Left lung (tissue), 4 donors: ENCODE measurements at regions not wholly inside any gene's neighbourhood (a gene's known extent, or its start where the extent isn't known, plus 50 kb on each side); places are given as distances from the start of the nearest gene placed in this dataset.

Source experiments
- ATAC-seq: fragments of 200-7000 bp; cut with Tn5 transposase; one replicate; pipeline ENCODE4 v1.9.1; 2020; ENCODE audit warnings: moderate library complexity
- DNase-seq, 4 donors: peaks; one replicate each; pipeline ENCODE4 v3.0.0-alpha.2; 2013 to 2020
- H3K27ac ChIP-seq, 2 donors: fragments of 200-600 bp; sonication (generic) in 1 of 2; one replicate each; pipeline versions ENCODE4 v1.5.0 to v1.8.0; 2020 to 2021
- H3K27me3 ChIP-seq, 2 donors: fragments of 200-600 bp; sonication (generic) in 1 of 2; one replicate each; pipeline versions ENCODE4 v1.5.0 to v1.8.0; 2020 to 2021
- H3K36me3 ChIP-seq, 2 donors: fragments of 200-600 bp; sonication (generic) in 1 of 2; one replicate each; pipeline versions ENCODE4 v1.5.0 to v1.8.0; 2020 to 2021
- H3K4me1 ChIP-seq, 2 donors: fragments of 200-600 bp; one replicate each; pipeline ENCODE4 v1.8.0; 2021
- H3K4me3 ChIP-seq, 2 donors: fragments of 200-600 bp; sonication (generic) in 1 of 2; one replicate each; pipeline versions ENCODE4 v1.5.0 to v1.8.0; 2020 to 2021; ENCODE audit warnings: mild to moderate bottlenecking in 1 of 2
- H3K9me3 ChIP-seq, 2 donors: fragments of 200-600 bp; sonication (generic) in 1 of 2; one replicate each; pipeline versions ENCODE4 v1.5.0 to v1.8.0; 2020 to 2021
- CTCF ChIP-seq, 2 donors: fragments of 200-600 bp; sonication (generic) in 1 of 2; IDR thresholded peaks; one replicate each; pipeline versions ENCODE4 v1.5.0 to v1.8.0; 2021; ENCODE audit warnings: antibody characterized with exemption in 2 of 2
- intact Hi-C, 2 donors: fragments of 100-400 bp; cut with DNase I; formaldehyde crosslinking; loops; one replicate each; pipeline versions ENCODE4 v1.11.2 to v1.14.2; 2022
- donor health status: DM: no; HTN: yes; CAD: no.
- donor health status: DM: no; HTN: no; CAD: no.

- no peaks in the 10 kb centered on the region for H3K36me3 ChIP-seq
- H3K9me3 ChIP-seq = no peaks in the 10 kb centered on the region
- no peak overlapping the region for H3K27ac ChIP-seq
- intact Hi-C loops = no loop called here
- DNase-seq (no peak), ATAC-seq (no peak)
- TF ChIP-seq CTCF (IDR thresholded peaks at IDR 0.05) = no peak
- no peaks in the 10 kb centered on the region for H3K4me1 ChIP-seq
- H3K4me3 ChIP-seq = no peak overlapping the region
- H3K27me3 ChIP-seq = no peaks in the 10 kb centered on the region
These were observed 117.6 kb downstream of the CCT6B start for GRCh38 chr17:34843682-34844081.

GRCh38 chr17:34842235-34842634, 119.0 kb downstream of the CCT6B start:
- H3K27me3 ChIP-seq = no peaks in the 10 kb centered on the region
- DNase-seq (no peak), ATAC-seq (no peak)
- no peak for TF ChIP-seq CTCF (IDR thresholded peaks at IDR 0.05)
- no peak overlapping the region for H3K4me3 ChIP-seq
- no peaks in the 10 kb centered on the region for H3K9me3 ChIP-seq
- no peaks in the 10 kb centered on the region for H3K36me3 ChIP-seq
- H3K27ac ChIP-seq = no peak overlapping the region
- intact Hi-C loops = no loop called here
- H3K4me1 ChIP-seq = no peaks in the 10 kb centered on the region

- no peak for TF ChIP-seq CTCF (IDR thresholded peaks at IDR 0.05)
- DNase-seq = no peak
- H3K27ac ChIP-seq = no peak overlapping the region
- no peaks in the 10 kb centered on the region for H3K36me3 ChIP-seq
- no peaks in the 10 kb centered on the region for H3K9me3 ChIP-seq
- no peak for ATAC-seq
- H3K4me3 ChIP-seq = no peak overlapping the region
- no peaks in the 10 kb centered on the region for H3K4me1 ChIP-seq
- intact Hi-C loops = no loop called here
- no peaks in the 10 kb centered on the region for H3K27me3 ChIP-seq
These were observed 119.8 kb downstream of the CCT6B start for GRCh38 chr17:34841467-34841866.

GRCh38 chr17:34840750-34841149, 120.5 kb downstream of the CCT6B start:
- Histone ChIP-seq H3K9me3 (no peaks in the 10 kb centered on the region), H3K27ac (peak overlapping the region in 1 of 2 donors; percentile 20), H3K4me1 (no peaks in the 10 kb centered on the region), H3K27me3 (no peaks in the 10 kb centered on the region), H3K36me3 (no peaks in the 10 kb centered on the region), H3K4me3 (no peak overlapping the region)
- ATAC-seq = no peak
- intact Hi-C loops = no loop called here
- DNase-seq = peak in 1 of 4 donors; percentile 10
- TF ChIP-seq CTCF (IDR thresholded peaks at IDR 0.05) = no peak

- no peak for TF ChIP-seq CTCF (IDR thresholded peaks at IDR 0.05)
- H3K27ac ChIP-seq = no peak overlapping the region
- intact Hi-C loops = no loop called here
- H3K36me3 ChIP-seq = no peaks in the 10 kb centered on the region
- H3K9me3 ChIP-seq = no peaks in the 10 kb centered on the region
- ATAC-seq = no peak
- H3K4me1 ChIP-seq = no peaks in the 10 kb centered on the region
- no peak for DNase-seq
- no peaks in the 10 kb centered on the region for H3K27me3 ChIP-seq
- no peak overlapping the region for H3K4me3 ChIP-seq
These were observed 123.3 kb downstream of the CCT6B start for GRCh38 chr17:34837876-34838478.
